Suprapubic skin (tissue), 3 donors: ENCODE measurements at regions not wholly inside any gene's neighbourhood (a gene's known extent, or its start where the extent isn't known, plus 50 kb on each side); places are given as distances from the start of the nearest gene placed in this dataset.

Experiments used
- POLR2AphosphoS5 ChIP-seq, 3 donors: sonication (generic); formaldehyde crosslinking; IDR thresholded peaks; one replicate each; pipeline ENCODE4 v1.6.1; 2017; ENCODE audit warnings: antibody characterized with exemption in 3 of 3
- TF ChIP-seq, protein P1 (sequence below), 2 donors: fragments of 200-600 bp in 1 of 2; fragments of 450-650 bp in 1 of 2; sonication (generic) in 1 of 2; IDR thresholded peaks; one replicate each; pipeline ENCODE4 v1.5.1; 2016 to 2019; ENCODE audit warnings: antibody characterized with exemption in 2 of 2, mild to moderate bottlenecking in 1 of 2, moderate library complexity in 1 of 2

- TF ChIP-seq, protein P1, sequence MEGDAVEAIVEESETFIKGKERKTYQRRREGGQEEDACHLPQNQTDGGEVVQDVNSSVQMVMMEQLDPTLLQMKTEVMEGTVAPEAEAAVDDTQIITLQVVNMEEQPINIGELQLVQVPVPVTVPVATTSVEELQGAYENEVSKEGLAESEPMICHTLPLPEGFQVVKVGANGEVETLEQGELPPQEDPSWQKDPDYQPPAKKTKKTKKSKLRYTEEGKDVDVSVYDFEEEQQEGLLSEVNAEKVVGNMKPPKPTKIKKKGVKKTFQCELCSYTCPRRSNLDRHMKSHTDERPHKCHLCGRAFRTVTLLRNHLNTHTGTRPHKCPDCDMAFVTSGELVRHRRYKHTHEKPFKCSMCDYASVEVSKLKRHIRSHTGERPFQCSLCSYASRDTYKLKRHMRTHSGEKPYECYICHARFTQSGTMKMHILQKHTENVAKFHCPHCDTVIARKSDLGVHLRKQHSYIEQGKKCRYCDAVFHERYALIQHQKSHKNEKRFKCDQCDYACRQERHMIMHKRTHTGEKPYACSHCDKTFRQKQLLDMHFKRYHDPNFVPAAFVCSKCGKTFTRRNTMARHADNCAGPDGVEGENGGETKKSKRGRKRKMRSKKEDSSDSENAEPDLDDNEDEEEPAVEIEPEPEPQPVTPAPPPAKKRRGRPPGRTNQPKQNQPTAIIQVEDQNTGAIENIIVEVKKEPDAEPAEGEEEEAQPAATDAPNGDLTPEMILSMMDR (IDR thresholded peaks at IDR 0.05) = no peak
- TF ChIP-seq POLR2AphosphoS5 (IDR thresholded peaks at IDR 0.05) = no peak
Observed at GRCh38 chr1:229758101-229759036, 132.3 kb downstream of the URB2 start.
